ENCODE measurements at regions not wholly inside any gene's neighbourhood (a gene's known extent, or its start where the extent isn't known, plus 50 kb on each side); places are given as distances from the start of the nearest gene placed in this dataset.
"Not testable (repeated sequence)": the region's sequence is repeated elsewhere in the genome, so short reads cannot be mapped to it uniquely, and the experiment has no call there.

- in situ Hi-C loops (cut with MboI; ENCODE audit: low pct_unique_long_range_greater_than_20kb in 2 of 9, low sequenced_read_pairs in 9 of 9, unreplicated experiment in 9 of 9); H3K4me3 ChIP-seq; H3K4me1 ChIP-seq (replicated peaks in 1 of 2); ATAC-seq (replicated peaks in 6 of 8); H3K27ac ChIP-seq: not testable (repeated sequence)
- no CpG with 5 or more reads among the region's 1 CpG for WGBS, 10 experiments
Observed at GRCh38 chr7:106713452-106713851, 52.5 kb upstream of the CCDC71L start.

DNA sequence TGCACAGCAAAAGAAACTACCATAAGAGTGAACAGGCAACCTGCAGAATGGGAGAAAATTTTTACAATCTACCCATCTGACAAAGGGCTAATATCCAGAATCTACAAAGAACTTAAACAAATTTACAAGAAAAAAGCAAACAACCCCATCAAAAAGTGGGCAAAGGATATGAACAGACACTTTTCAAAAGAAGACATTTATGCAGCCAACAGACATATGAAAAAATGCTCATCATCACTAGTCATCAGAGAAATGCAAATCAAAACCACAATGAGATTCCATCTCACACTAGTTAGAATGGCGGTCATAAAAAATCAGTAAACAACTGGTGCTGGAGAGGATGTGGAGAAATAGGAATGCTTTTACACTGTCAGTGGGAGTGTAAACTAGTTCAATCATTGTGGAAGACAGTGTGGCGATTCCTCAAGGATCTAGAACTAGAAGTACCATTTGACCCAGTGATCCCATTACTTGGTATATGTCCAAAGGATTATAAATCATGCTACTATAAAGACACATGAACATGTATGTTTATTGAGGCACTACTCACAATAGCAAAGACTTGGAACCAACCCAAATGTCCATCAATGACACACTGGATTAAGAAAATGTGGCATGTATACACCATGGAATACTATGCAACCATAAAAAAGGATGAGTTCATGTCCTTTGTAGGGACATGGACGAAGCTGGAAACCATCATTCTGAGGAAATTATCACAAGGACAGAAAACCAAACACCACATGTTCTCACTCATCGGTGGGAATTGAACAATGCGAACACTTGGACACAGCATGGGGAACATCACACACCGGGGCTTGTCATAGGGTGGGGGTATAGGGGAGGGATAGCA lies 53.9 kb upstream of the CCDC71L start:
- ATAC-seq (replicated peaks in 6 of 8); H3K4me1 ChIP-seq (replicated peaks in 1 of 2); H3K4me3 ChIP-seq; H3K27ac ChIP-seq; in situ Hi-C loops (cut with MboI; ENCODE audit: low pct_unique_long_range_greater_than_20kb in 2 of 9, low sequenced_read_pairs in 9 of 9, unreplicated experiment in 9 of 9): not testable (repeated sequence)
- 0 to 100% (median 90%) methylated on average over 1 to 6 of the region's 6 CpGs; no CpG with 5 or more reads in 3 of the 10 experiments for WGBS, 10 experiments

DNA sequence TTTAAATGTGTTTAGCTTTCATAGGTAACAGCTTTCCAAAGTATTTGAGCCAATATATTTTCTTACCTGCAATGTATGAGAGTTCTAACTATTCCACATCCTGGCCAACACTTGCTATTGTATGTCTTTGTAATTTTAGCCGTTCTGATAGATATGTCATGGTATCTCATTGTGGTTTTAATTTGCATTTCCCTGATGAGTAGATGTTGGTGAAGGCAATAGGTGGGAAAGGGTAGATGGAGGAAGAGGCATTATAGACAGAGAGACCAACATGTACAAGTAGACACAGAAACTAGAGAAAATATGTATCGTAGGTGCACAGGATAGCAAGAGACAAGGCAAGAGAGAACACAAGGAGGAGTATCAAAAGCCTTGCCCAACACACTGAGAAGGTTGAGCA lies 54.8 kb upstream of the CCDC71L start:
- in situ Hi-C loops (cut with MboI; ENCODE audit: low pct_unique_long_range_greater_than_20kb in 2 of 9, low sequenced_read_pairs in 9 of 9, unreplicated experiment in 9 of 9), result no loop called here
- no peaks in the 10 kb centered on the region for H3K4me1 ChIP-seq (replicated peaks in 1 of 2)
- no peak overlapping the region for H3K27ac ChIP-seq
- H3K4me3 ChIP-seq, result no peak overlapping the region
- no peak for ATAC-seq (replicated peaks in 6 of 8)
- WGBS, 10 experiments, result 67 to 100% (median 96%) methylated on average over 1 to 2 of the region's 2 CpGs

DNA sequence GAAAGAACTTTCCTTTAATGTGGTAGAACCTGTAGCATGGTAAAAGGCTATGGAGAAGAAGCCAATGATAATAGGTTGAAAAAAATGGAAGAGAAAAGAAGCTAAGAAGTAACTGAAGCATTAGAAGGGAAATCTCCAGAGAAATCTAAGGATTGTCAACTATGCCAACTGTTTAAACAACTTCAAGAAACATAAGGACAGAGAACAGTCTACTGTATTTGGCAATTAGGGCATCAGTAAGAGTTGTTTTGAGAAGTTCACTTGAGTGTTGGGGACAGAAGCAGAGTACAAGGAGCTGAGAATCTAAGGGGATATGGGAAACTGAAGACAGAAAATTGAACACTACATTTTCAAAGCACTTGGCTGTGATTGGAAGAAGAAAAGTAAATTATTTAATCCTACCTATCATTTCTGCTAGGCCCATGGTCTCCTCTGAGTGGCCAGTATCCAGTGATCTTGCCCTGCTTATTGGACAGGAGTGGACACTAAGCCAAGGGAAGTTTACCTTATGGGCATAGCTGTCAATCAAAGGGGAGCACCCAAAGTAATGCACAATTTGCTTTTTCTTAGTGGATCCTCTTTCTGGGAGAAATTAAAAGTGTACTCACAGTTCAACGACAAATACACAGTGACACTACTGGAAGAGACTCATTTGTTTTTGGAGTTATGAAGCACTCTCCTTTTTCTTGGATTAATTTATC lies 56.4 kb upstream of the CCDC71L start:
- in situ Hi-C loops (cut with MboI; ENCODE audit: low pct_unique_long_range_greater_than_20kb in 2 of 9, low sequenced_read_pairs in 9 of 9, unreplicated experiment in 9 of 9), result no loop called here
- ATAC-seq (replicated peaks in 6 of 8), result no peak
- WGBS, 10 experiments, result 33 to 100% (median 100%) methylated on average over 1 of the region's 1 CpG; no CpG with 5 or more reads in 1 of the 10 experiments
- Histone ChIP-seq H3K4me3 (no peak overlapping the region), H3K4me1 (replicated peaks in 1 of 2) (no peaks in the 10 kb centered on the region), H3K27ac (no peak overlapping the region)

- in situ Hi-C loops (cut with MboI; ENCODE audit: low pct_unique_long_range_greater_than_20kb in 2 of 9, low sequenced_read_pairs in 9 of 9, unreplicated experiment in 9 of 9), result no loop called here
Observed at GRCh38 chr7:106717955-106718871, 57.3 kb upstream of the CCDC71L start.

DNA sequence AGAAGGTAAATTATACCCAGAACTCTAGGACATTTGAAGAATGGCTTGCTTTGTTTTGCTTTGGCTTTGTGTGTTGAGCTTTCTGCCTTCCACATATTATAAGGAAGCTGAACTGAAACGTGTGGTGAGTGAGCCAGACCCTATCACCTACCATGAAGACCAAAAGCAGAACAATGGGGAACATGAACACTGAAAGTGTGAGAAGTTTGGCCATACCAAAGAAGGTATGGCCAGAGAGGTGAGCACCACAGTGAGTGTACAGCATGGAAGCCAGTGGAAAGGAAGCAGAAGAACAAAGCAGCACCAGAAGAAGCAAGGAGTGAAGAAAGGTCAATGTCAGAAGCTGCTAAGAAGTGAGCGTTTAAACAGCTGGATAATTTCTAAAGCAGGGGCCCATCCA lies 59.7 kb upstream of the CCDC71L start:
- in situ Hi-C loops (cut with MboI; ENCODE audit: low pct_unique_long_range_greater_than_20kb in 2 of 9, low sequenced_read_pairs in 9 of 9, unreplicated experiment in 9 of 9), result no loop called here
- no peak for ATAC-seq (replicated peaks in 6 of 8)
- H3K27ac ChIP-seq, result no peak overlapping the region
- WGBS, 10 experiments, result 48 to 94% (median 64%) methylated on average over 1 to 2 of the region's 2 CpGs; no CpG with 5 or more reads in 4 of the 10 experiments
- H3K4me3 ChIP-seq, result no peak overlapping the region
- no peaks in the 10 kb centered on the region for H3K4me1 ChIP-seq (replicated peaks in 1 of 2)

More at GRCh38 chr7:106717955-106718871, 57.3 kb upstream of the CCDC71L start:
- Histone ChIP-seq H3K27ac (no peak overlapping the region), H3K4me3 (no peak overlapping the region), H3K4me1 (replicated peaks in 1 of 2) (no peaks in the 10 kb centered on the region)
- ATAC-seq (replicated peaks in 6 of 8), result peak in 5 of 8 experiments; percentile 51 to 99 (median 72)
- 3 to 100% (median 47%) methylated on average over 1 to 3 of the region's 3 CpGs; no CpG with 5 or more reads in 1 of the 10 experiments for WGBS, 10 experiments

GRCh38 chr7:106721816-106722785 lies 61.1 kb upstream of the CCDC71L start:
- Histone ChIP-seq H3K4me1 (replicated peaks in 1 of 2) (no peaks in the 10 kb centered on the region), H3K27ac (no peak overlapping the region), H3K4me3 (no peak overlapping the region)
- 70 to 100% (median 85%) methylated on average over 1 to 5 of the region's 5 CpGs; no CpG with 5 or more reads in 2 of the 10 experiments for WGBS, 10 experiments
- in situ Hi-C loops (cut with MboI; ENCODE audit: low pct_unique_long_range_greater_than_20kb in 2 of 9, low sequenced_read_pairs in 9 of 9, unreplicated experiment in 9 of 9), result no loop called here
- ATAC-seq (replicated peaks in 6 of 8), result no peak

GRCh38 chr7:106723398-106723797 lies 62.4 kb upstream of the CCDC71L start:
- Histone ChIP-seq H3K27ac (no peak overlapping the region), H3K4me3 (no peak overlapping the region), H3K4me1 (replicated peaks in 1 of 2) (no peaks in the 10 kb centered on the region)
- 0 to 83% (median 25%) methylated on average over 1 of the region's 1 CpG; no CpG with 5 or more reads in 4 of the 10 experiments for WGBS, 10 experiments
- no peak for ATAC-seq (replicated peaks in 6 of 8)
- in situ Hi-C loops (cut with MboI; ENCODE audit: low pct_unique_long_range_greater_than_20kb in 2 of 9, low sequenced_read_pairs in 9 of 9, unreplicated experiment in 9 of 9), result no loop called here

DNA sequence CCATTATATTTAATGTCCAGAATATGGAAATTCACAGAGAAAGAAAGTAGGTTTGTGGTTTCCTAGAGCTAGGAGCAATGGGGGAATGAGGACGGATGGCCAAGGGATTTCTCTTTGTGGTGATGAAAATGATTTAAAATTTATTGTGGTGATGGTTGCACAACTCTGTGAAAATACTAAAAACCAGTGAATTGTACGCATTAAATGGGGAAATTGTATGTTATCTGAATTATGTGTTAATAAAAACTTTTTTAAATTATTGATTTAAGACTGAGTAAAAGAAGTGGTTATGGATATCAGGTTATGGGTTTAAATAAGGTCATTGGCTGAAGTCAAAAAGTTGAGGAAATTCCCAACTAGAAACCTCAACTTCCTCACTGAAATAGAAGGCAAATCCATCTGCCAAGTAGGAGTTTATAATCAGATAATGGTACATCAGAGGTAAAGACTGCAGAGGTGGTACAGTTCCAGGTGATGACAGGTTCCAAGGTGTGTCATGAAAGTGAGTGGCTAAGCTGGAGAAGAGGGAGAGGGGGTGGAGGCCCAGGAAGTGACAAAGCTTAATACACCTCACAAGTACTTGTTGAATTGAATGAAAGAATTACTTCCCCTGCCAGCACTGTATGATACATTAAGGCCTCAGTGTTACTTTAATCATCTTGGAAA lies 68.9 kb upstream of the CCDC71L start:
- H3K27ac ChIP-seq, result no peak overlapping the region
- in situ Hi-C loops (cut with MboI; ENCODE audit: low pct_unique_long_range_greater_than_20kb in 2 of 9, low sequenced_read_pairs in 9 of 9, unreplicated experiment in 9 of 9), result loop anchor here in 1 of 9 experiments (10.0 to 25.0 kb wide), 2 partner anchors 65 to 543 kb away; partner anchors contain the start of gene CCDC71L
- H3K4me3 ChIP-seq, result no peak overlapping the region
- 40 to 100% (median 94%) methylated on average over 1 to 2 of the region's 2 CpGs for WGBS, 10 experiments
- no peak for ATAC-seq (replicated peaks in 6 of 8)
- no peaks in the 10 kb centered on the region for H3K4me1 ChIP-seq (replicated peaks in 1 of 2)

DNA sequence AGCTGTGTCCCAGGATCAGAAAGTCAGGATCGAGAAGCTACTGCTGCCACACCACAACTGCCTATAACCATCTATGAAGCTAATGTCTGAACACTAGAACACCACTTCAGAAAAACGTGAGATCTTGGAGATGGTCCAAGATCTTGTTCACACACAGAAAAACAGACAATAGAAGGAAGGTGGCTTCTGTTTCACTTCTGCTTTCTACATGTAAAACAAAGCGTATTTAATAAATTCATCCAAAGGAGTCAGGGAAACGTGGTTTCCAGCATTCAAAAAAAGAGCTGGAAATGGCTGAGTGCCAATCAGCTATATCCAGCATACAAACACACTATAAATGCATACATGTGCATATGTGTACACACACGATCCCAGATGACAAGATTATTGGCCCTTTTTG lies 70.2 kb upstream of the CCDC71L start:
- Histone ChIP-seq H3K4me3 (no peak overlapping the region), H3K4me1 (replicated peaks in 1 of 2) (no peaks in the 10 kb centered on the region), H3K27ac (no peak overlapping the region)
- peak in 1 of 8 experiments; percentile 27 for ATAC-seq (replicated peaks in 6 of 8)
- WGBS, 10 experiments, result 14 to 83% (median 57%) methylated on average over 2 to 4 of the region's 5 CpGs; no CpG with 5 or more reads in 1 of the 10 experiments
- in situ Hi-C loops (cut with MboI; ENCODE audit: low pct_unique_long_range_greater_than_20kb in 2 of 9, low sequenced_read_pairs in 9 of 9, unreplicated experiment in 9 of 9), result loop anchor here in 1 of 9 experiments (10.0 to 25.0 kb wide), 2 partner anchors 66 to 544 kb away; partner anchors contain the start of gene CCDC71L

DNA sequence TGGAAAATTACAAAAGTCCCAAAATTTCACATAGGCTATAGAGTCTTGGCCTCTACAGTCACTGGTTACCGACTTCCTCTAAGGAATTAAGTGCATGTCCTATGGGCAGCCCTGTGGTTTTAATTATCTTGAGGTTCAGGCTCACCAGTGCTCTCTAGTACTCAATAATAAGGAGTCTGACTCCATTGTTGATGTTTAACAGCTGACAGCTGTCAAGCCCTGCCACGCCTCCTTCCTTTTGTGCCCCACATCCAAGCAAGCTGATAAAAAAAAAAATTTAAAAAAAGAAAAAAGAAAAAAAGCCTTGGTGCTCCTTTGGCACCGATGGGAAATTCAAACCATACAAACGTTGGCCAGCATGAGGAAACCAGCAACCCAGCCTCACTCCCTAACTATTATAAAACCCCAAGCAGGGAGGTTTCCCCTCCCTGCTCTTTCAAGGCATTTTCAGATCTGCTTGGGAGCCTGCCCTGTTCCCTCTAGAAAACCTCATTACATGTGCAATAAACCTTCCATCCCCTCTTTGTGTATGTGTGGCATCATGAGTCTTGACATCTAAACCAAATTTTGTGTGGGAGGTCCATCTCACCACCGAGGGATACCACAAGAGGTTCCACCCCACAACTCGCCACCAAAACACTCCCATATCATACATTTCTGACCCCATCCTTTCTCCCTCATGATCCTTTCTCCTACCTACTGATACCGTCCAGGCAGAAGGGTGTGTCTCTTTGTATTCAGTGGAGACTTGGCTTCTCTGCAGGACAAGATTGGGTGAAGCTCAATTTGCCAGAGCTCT lies 70.9 kb upstream of the CCDC71L start:
- in situ Hi-C loops (cut with MboI; ENCODE audit: low pct_unique_long_range_greater_than_20kb in 2 of 9, low sequenced_read_pairs in 9 of 9, unreplicated experiment in 9 of 9), result loop anchor here in 1 of 9 experiments (10.0 to 25.0 kb wide), 2 partner anchors 67 to 545 kb away; partner anchors contain the start of gene CCDC71L

More for the DNA sequence above, 70.9 kb upstream of the CCDC71L start:
- Histone ChIP-seq H3K4me1 (replicated peaks in 1 of 2) (no peaks in the 10 kb centered on the region), H3K27ac (no peak overlapping the region), H3K4me3 (no peak overlapping the region)
- peak in 2 of 8 experiments; percentile 53 to 56 for ATAC-seq (replicated peaks in 6 of 8)
- WGBS, 10 experiments, result 6 to 100% (median 50%) methylated on average over 2 to 5 of the region's 7 CpGs; no CpG with 5 or more reads in 2 of the 10 experiments
